ENCODE measurements at regions not wholly inside any gene's neighbourhood (a gene's known extent, or its start where the extent isn't known, plus 50 kb on each side); places are given as distances from the start of the nearest gene placed in this dataset.

DNA sequence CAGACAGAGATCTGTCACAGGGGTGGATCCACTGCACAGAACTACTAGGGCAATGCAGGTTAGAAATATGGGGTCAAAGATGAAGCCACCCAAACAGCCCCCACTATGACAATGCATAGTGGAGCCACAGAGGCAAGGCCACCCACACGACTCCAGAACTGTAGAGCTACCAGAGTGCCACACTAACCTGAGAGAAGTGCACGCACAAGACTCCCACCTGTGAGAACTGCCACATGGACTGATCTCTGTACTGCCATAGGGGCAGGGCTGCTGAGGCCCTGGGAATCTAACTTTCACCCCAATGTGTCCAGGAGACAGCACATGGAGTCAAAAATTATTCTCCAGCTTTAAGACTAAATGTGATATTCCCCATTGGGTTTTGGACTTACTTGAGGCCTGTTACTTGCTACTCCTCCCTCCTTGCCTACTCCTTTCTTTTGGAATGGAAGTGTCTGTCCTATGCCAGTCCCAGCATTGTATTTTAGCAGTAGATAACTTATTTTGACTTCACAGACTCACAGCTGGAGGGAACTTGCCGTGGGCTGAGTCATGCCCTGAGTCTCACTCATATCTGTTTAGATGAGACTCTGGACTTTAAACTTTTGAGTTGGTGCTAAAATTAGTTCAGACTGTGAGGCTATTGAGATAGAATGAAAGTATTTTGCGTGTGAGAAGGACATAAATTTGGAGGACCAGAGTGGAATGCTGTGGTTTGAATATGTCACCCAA is 853.3 kb downstream of the MAT2B start:
- DNase-seq = no peak

DNA sequence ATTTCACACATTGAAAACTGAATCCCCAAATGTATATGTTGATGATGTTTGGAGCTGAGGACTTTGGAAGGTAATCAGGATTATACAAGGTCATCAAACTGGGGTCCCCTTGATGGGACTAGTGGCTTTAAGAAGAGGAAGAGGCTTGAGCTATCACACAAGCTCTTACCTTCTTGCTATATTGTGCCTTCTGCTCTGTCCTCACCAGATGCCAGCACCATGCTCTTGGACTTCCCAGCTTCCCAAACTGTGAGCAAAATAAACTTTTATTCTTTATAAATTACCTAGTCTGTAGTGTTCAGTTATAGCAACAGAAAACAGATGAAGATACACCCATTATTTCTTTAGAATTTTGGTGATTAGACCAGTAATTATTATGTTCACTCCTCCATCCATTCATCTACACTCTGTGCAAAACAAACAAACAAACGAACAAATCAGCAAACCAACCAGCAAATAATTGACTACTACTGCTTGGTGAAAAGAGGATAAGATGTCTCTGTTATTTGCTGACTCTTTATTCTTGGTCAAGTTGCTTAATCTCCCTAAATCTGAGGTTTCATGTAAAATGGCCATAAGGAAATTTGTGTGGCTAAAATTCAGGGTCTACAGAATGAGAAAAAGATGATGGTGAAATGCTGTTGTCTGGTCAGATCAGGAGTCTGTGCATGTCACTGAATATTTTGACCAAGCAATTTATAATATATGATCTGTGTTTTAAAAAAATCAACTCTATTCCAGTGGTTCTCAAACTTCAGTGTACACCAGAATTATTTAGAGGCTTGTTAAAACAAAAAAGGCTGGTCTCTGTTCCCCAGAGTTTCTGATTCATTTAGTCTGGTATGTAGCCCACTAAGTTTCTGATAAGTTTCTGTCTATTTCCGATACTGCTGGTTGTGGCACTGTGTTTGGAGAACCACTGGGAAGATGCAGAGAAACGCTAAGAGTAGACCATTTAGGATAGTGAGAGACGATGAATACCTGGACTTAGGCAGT is 854.1 kb downstream of the MAT2B start:
- DNase-seq = no peak

DNA sequence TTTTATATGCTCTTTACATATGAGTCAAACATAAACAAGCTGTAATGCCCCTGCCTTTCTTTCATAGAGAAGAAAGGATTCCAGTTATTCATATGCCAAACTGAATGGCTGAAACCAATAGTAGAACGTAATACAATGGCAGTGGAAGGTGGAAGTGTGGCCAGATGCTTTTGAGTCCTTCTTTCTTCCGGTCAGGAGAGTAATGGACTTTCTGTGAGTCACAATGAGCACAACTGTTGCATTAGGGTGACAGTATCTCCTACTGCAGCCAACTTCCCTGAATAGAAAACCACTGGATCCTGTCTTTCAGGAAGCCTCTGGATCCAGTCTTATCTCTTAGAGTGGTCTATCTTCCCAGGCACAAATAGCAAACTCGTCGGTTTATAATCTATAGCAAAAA is 855.2 kb downstream of the MAT2B start:
- no peak for DNase-seq

DNA sequence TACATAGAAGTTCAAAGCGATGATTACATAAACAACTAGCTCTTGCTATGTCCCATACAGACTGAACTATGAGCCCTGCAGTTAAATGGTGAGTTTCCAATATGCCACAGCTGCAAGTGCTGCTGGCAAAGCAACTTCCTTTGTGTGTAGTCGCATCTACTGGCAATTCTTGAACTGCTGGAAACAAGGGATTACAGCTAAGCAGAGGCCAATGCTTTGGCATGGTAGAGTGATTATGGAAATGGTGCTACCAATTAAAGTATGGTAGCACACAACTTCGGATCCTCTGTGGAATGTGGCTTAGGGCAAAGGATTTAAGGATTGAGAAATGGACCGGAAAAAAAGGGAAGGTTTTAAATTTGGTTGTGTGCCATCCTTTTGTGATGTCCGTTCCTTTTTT is 856.6 kb downstream of the MAT2B start:
- no peak for DNase-seq

DNA sequence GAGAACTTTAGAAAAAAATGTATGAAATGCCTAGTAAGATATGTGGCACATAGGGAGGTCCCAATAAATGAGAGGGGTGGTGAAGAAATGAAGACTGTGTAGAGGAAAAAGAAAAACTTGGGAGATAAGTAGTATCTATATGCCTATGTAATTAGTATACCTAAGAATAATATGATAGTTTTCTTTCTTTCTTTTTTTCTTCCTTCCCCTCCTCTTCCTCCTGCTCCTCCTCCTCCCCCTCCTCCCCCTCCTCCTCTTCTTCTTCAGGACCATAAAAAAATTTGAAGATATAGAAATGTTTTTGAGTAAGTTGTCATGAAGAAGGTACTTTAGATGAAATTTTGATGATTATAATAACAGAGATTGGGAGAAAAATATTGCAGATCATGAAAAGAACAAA is 857.4 kb downstream of the MAT2B start:
- DNase-seq = no peak

DNA sequence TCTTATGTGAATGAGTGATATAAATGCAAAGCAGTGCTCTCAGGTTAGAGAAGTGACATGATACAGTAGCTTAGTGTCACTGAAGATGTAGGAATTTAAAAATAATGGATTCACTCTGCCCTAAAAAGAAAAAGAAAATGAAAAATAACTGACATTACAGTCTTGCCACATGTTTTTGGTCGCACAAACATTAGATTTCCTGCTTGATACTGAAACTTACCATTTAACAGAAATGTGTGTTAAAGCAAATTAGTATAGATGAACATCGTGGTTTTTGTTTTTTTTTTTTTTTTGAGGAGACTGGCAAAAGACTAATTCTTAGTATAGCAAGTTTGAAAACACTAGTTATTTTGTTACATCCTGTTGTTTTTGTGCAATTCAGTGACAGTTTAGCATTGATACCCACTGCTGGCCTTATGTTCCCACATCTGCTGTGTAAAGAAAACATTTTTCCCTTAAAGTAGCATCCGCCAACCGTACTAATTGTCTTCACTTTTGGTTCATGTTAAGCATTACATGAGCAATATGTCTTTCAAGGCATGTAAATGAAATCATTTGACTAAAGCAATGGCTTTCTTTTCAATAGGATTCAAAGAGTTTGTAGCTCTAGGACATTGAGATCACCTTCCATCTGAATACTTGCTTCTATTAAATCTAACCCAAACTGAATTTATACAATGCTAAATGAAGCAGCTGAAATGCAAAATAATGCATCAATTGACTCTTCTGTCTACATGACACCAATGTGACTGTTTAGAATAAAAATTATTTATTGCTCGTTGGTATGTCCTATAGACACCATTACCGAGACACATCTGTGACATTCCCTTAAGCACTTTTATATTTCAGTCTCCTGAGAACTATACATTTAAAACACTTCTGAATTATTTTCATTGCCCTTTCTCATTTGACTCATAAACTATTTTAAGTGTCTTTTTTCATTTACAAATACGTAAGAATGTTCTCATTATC is 859.1 kb downstream of the MAT2B start:
- DNase-seq = no peak

DNA sequence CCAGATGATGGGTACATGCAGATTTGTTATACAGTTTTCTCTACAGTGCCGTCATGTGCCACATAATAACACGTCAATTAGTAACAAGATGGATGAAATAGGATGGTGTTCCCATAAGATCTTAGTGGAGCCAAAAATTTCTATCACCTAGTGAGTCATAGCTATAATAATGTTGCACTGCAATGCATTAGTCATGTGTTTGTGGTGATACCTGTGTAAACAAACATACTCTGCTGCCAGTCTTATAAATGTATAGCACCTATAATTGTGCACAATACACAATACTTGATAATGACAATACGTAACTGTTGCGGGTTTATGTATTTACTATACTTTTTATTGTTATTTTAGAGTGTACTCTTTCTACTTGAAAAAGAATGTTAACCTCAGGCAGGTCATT is 865.4 kb downstream of the MAT2B start:
- DNase-seq = no peak

DNA sequence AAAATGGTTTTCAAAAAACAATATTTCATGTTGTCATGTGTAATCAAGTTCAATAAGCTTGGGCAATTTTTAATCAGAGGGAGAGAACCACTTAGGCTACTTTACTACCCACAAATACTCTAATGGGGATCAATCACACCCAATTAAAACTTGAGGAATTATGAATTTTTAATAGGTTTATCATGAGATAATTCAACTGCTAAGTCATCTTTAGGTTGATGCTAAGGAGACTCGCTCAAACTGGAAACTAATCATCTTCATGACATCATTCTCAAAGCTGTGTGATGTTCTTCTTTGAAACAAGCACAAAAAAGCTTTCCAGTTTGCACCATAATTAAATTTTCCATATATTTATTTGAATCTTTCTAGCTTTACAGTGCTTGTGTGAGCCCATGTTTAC is 867.5 kb downstream of the MAT2B start:
- no peak for DNase-seq

DNA sequence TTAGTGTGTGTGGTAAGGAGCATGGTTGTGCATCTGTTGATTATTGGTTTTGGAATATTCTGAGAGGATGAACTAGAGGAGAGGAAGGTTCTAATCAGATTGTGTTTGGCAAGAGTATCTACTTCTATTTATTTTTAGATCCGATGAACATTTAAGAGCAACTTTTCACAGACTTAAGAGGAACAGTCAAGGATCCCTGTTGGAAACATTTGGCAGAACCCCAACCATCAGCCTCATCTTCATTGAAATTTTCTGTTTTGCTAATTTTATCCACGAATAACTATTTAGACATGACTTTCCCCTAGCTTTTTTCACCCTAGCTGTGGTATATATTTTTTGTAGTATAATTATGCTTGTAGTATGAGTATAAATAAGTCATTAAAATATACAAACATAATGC is 868.5 kb downstream of the MAT2B start:
- DNase-seq = no peak

DNA sequence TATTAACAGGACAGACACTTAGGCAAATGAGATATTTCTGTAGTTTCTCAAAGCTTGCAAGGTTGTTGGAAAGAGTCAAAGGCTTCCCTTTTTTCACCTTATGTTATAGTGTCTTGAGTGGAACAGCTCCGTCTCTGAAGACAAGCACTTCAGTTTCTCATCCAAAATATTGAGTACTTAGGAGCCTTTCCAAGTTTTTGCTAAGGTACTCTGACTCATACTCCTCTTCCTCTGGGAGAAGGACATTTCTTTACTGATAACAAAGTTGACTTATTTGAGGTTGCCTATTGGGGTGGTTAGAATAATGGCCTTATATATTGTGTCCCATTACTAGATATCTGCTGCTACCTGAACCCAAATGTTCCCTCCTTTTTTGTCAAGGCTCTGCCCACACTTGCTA is 869.6 kb downstream of the MAT2B start:
- no peak for DNase-seq

DNA sequence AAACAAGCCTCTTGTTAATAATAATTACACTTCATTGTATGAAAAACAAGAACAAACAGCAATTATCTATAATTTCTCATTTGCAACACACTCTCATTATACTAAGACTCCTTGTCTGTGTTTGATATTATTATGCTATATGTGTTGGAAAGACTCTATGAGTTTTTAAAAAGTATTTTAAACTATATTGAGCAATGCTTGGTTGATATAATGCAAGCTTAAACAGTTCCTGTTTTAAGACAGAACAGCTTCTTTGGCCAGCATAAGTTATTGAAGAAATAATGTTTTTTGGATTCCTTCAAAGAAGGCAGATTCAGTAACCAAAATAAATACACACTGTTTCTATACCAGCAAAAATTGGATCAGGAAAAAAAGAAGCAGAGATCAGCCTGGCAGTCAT is 871.4 kb downstream of the MAT2B start:
- no peak for DNase-seq

DNA sequence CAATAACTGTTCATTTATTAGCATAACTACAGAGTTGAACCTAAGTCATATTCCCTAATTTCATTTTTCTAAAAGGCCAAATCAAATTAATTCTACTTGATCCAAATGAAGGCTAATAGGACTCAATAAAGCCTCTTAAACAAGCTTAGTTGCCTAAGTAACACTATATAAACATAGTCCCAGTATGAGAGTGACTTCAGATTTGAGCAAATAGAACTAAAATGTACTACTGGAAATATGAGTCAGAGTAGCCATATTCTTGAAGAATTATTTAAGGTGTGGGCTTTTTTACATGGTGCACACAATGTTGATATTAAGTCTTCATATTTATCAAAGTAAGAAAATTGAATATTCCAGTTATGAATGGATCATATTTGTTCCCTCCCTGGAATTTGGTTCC is 872.3 kb downstream of the MAT2B start:
- DNase-seq = no peak

DNA sequence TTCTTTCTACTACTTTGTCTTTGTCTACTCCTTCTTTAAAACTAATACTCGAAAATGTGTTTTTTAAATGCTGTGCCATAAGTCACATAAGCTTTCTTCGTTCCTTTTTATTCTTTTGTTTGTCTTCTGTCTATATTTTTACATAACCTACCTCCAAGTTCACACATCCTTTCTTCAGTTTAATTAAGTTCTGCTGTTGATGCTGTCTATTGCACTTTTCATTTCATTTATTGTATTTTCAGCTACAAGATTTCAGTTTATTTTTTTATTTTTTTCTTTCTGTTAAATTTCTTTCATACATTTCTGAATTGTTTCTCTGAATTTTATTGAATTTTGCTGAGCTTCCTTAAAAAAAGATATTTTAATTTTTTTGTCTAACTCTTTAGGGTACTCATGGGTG is 878.2 kb downstream of the MAT2B start:
- no peak for DNase-seq

DNA sequence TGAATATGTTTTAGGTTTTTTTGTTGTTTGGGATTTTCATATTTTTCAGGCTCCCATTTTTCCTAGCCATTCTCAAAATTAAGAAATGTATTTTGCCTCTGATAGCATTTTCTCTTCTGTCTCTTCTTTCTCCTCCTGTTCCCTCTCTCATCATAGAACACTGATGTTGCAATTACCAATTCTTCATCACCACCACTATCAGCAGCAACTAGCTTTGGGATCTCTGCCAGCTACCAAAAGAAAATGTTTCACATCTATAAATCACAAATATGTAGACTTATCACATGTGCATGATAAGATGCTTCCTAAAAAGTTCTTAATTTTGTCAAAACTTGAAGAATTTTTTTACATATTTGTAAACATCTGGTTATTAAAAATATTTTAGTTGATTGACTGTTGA is 887.1 kb downstream of the MAT2B start:
- no peak for DNase-seq

DNA sequence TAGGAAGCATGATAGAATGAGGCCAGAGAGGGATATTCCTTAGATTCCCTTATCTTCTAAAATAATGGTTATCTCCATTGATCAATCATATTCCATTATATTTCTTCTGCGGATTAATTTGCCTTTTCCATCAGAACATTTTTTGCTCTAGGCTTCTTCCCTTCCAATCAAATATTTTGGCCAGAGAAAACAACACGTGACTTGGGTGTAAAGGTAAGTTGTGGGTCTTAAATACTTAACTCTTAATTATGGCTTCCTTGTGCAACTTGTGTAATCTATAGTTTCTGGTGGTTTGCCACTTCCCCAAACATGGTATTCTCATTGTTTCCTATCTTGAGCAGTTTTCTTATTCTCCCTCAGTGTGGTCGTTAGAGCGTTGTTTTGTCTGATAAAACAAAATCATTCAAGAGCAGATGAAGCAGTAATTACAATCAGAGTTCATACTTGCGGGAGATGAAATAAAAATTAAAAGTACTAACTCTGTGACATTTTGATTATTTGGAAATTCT is 889.3 kb downstream of the MAT2B start:
- no peak for DNase-seq

DNA sequence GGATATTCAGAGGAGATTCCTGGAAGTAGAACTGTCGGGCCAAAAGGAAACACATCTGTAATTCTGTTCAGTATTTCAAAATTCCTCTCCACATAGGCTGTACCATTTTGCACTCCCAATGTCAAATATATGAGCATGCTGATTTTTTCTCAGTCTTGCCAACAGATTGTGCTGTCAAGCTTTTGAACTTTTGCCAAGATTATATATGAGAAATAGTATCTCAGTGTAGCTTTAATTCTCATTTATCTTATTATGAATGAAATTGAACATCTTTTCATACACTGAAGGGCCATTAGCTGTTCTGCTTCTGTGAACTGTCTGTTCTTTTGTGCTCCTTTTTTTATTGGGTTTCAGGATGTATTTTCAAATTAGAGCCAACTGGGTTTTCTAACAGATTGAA is 907.1 kb downstream of the MAT2B start:
- DNase-seq = no peak

DNA sequence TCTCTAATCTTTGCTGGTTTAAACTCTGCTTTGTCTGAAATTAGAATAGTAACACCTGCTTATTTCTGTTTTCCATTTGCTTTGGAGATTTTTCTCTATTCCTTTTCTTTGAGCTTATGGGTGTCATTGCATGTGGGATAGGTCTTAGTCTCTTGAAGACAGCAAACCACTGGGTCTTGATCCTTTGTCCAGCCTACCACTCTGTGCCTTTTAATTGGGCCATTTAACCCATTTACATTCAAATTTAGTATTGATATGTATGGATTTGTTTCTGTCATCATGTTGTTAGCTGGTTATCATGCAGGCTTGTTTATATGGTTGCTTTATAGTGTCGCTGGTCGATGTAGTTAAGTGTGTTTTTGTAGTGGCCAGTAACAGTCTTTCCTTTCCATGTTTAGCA is 914.7 kb downstream of the MAT2B start:
- no peak for DNase-seq

DNA sequence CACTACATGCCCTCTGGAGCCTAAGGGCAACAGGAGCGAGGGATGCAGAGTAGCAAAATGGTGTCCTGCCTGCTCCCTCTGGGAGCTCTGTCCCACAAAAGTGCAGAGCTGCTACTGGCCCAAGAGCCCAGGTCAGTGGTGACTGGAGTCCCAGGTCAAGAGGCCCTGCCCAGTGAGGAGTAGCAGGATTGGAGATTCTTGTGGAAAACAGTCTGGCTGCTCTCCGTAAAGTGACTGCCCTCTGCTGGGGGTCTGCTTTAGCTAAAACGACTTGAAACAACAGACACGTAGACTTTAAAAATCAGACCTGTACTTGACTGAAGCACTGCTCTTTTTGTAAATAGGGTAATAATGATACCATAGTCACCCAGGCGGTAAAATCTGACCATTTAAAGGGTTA is 917.0 kb downstream of the MAT2B start:
- no peak for DNase-seq

DNA sequence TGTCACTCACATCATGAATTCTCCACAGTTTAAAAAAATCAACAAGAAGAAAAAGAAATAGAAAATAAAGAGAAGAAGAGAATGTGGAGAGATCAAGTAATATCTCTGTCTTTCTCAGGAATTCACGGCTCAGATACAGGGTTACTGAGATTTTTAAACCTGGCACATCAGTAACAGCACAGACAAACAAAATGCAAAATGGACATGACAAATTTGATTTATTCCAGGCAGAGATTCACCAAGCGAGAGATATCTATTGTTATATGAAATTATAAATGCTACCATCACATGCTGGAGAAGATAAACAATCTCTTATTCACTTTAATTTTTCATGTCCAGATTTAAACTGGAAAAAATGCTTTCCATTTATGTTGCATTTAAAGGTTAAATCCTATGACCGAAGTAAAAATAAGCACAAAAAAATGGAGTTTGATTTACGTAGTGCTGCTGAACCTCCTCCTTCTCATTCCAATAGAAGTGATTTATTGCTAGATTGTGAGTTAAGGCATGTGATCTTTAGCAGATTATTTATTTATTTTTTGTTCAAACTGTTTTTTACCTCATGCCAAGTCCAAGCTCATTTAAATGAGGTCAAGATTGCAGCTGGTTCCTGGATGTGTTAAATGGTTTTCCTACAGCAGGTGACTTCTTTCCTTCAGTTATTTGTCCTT is 926.4 kb downstream of the MAT2B start:
- no peak for DNase-seq

DNA sequence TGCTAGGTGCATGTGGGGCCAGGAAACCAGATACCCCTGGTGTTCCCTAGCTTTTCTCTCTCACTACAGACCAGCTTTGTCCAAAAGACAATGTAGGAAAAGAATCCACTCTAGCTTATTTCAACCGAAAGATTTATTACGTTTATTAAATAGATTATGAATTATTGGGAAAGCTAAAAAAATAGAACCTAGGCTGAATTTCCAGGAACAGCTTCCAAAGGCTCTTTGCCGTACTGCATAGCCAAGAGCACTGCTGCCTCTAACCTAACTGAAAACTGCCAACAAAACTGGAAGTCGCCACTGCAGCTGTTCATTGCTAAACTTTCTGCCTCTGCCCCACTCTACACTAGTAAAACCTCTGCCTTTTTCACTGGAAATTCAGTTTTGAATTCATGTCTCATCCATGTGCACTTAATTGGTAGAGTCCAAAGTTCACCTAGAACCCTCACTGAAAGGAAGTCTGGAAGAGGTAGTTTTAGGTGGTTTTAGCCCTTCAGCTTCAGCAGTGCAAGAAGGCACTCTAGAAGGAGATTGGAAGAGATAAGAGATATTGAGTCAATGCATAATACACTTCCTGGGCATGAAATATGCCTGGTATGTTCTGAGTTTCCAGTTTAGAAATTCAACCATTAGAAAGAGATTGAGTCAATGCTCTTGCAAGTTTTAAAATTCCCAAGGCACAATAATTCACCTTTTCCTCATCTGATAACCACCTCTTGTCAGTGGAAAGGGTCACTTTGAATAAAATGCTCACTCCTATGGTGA is 927.9 kb downstream of the MAT2B start:
- DNase-seq = no peak

DNA sequence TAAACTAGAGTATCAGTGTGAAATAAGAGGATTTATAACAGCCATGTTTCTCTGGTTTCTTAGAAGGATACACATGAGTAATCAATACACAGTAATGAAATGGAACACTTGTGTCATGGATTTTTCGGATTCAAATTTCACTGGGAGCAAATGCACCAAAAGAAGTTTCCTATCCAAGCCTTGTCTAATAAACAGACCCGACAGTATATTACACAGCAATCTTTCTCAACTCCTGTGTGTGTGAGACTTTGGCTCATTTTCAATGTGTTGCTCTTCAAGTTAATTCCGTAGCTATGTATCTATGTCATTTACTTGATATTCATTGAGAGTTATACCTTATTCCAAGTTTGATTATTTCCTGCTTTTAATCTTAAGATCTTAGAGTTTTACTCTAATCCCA is 930.2 kb downstream of the MAT2B start:
- DNase-seq = no peak

DNA sequence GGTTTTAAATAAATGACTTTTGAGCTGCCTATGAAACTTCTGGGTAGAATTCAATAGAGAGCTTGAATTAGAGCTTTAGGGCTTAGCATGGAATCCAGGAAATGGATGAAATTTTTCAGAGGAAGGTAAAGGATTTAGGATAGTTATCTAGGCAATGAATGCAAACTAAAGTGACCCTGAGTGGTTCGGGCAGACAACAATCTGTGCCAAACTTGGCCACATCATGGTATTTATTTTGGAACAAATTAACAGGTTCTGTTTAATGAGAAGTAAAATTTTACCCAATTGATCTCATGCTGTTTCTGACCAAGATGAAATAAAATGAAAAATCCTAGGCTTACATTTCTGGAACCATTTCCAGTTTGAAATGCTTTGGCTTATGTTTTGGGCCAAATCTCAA is 934.4 kb downstream of the MAT2B start:
- DNase-seq = no peak

Measured in NCI-H1092 treated with DMSO at 0.1 percent for 48 hours (cell line).